Esophagus squamous epithelium (tissue), 4 donors: ENCODE measurements at regions not wholly inside any gene's neighbourhood (a gene's known extent, or its start where the extent isn't known, plus 50 kb on each side); places are given as distances from the start of the nearest gene placed in this dataset.

Source experiments
- CTCF ChIP-seq, 6 experiments: fragments of 450-650 bp in 4 of 6; fragments of 200-600 bp in 2 of 6; sonication (generic) in 2 of 6; IDR thresholded peaks; one replicate each; pipeline ENCODE4 v1.5.1; 2016 to 2019; ENCODE audit warnings: antibody characterized with exemption in 6 of 6, mild to moderate bottlenecking in 4 of 6, moderate library complexity in 4 of 6
- POLR2A ChIP-seq, 4 donors: fragments of 450-650 bp; IDR thresholded peaks; one replicate each; pipeline ENCODE4 v1.6.1; 2017; ENCODE audit warnings: antibody characterized with exemption in 4 of 4, mild to moderate bottlenecking in 4 of 4, moderate library complexity in 3 of 4

DNA sequence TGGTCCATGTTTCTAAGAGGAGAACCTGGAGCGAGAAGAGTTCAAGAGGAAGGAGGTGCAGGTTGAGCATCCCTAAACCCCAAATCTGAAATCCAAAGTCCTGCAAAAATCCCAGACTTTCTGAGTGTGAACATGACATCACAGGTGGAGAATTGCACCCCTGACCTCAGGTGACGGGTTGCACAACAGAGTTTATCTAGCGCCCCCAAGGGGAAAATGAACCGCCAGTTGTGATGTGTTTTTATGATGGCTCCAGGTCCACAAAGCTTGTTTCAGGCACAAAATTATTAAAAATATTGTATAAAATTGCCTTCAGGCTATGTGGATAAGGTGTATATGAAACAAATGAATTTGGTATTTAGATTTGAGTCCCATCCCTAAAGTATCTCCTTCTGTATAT lies 420.0 kb downstream of the GABRB3 start:
- no peak for TF ChIP-seq CTCF (IDR thresholded peaks at IDR 0.05)
- no peak for TF ChIP-seq POLR2A (IDR thresholded peaks at IDR 0.05)
